KMS-11 (cell line): ENCODE measurements at regions not wholly inside any gene's neighbourhood (a gene's known extent, or its start where the extent isn't known, plus 50 kb on each side); places are given as distances from the start of the nearest gene placed in this dataset.

ENCODE experiments used
- H2AFZ ChIP-seq: fragments of 200-600 bp; sonication (generic); 2 replicates; pipeline ENCODE4 v1.6.1; 2016; ENCODE audit warnings: antibody characterized with exemption, mixed run types, low read depth
- H3K27ac ChIP-seq: fragments of 200-600 bp; sonication (generic); 2 replicates; pipeline ENCODE4 v1.6.1; 2016; ENCODE audit warnings: mild to moderate bottlenecking, mixed run types
- H3K27me3 ChIP-seq: fragments of 200-600 bp; sonication (generic); 2 replicates; pipeline ENCODE4 v1.6.1; 2017; ENCODE audit warnings: mild to moderate bottlenecking, low read depth, mixed run types, moderate library complexity; ENCODE audit not compliant: insufficient read depth
- H3K36me3 ChIP-seq: fragments of 200-600 bp; sonication (generic); 2 replicates; pipeline ENCODE4 v1.6.1; 2017; ENCODE audit warnings: mild to moderate bottlenecking, mixed run types; ENCODE audit not compliant: insufficient read depth
- H3K4me1 ChIP-seq: fragments of 200-600 bp; sonication (generic); 2 replicates; pipeline ENCODE4 v1.6.1; 2016; ENCODE audit warnings: mild to moderate bottlenecking, low read depth, mixed run types; ENCODE audit not compliant: poor library complexity, severe bottlenecking
- H3K4me2 ChIP-seq: fragments of 200-600 bp; sonication (generic); 2 replicates; pipeline ENCODE4 v1.7.0; 2016; ENCODE audit warnings: mild to moderate bottlenecking, mixed run types
- H3K4me3 ChIP-seq: fragments of 200-600 bp; sonication (generic); IDR thresholded peaks from 2 replicates; pipeline ENCODE4 v1.6.1; 2017; ENCODE audit warnings: low read depth, low read length, mixed read lengths; ENCODE audit not compliant: insufficient read depth
- H3K79me2 ChIP-seq: fragments of 200-600 bp; sonication (generic); 2 replicates; pipeline ENCODE4 v1.6.1; 2016; ENCODE audit warnings: low read depth, mixed run types; ENCODE audit not compliant: insufficient read depth
- H3K9ac ChIP-seq: fragments of 200-600 bp; sonication (generic); 2 replicates; pipeline ENCODE4 v1.6.1; 2016; ENCODE audit warnings: mild to moderate bottlenecking, mixed run types
- H4K20me1 ChIP-seq: fragments of 200-600 bp; sonication (generic); 2 replicates; pipeline ENCODE4 v1.6.1; 2016; ENCODE audit warnings: mild to moderate bottlenecking, mixed run types; ENCODE audit not compliant: insufficient read depth
- CTCF ChIP-seq: fragments of 200-600 bp; sonication (generic); conservative IDR thresholded peaks from 2 replicates; pipeline ENCODE4 v1.6.1; 2017; ENCODE audit warnings: low read depth, mild to moderate bottlenecking, antibody characterized with exemption, low read length, moderate library complexity, mixed read lengths

GRCh38 chr4:170671171-170671570, 581.4 kb upstream of the AADAT start:
- H3K27me3 ChIP-seq: no peaks in the 10 kb centered on the region
- no peak for TF ChIP-seq CTCF
- no peaks in the 10 kb centered on the region for H3K79me2 ChIP-seq

DNA sequence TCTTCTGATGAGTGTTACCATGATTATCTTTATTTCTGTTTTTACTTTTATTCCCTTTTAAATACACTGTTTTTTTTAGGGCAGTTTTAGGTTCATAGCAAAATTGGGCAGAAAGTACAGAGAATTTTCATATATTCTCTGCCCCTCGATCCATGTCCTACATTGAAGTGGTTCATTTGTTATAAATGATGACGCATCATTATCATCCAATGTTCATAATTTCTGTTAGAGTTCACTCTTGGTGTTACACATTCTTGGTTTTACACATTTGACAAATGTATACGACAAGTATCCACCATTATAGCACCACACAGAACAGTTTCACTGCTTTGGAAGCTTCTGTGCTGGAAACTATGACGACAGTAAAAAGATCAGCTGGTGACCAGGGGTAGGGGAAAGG, 578.1 kb upstream of the AADAT start:
- no peak overlapping the region for H2AFZ ChIP-seq
- no peak overlapping the region for H3K4me2 ChIP-seq
- H3K27me3 ChIP-seq: no peaks in the 10 kb centered on the region
- H3K79me2 ChIP-seq: no peaks in the 10 kb centered on the region
- no peak overlapping the region for H3K9ac ChIP-seq
- no peaks in the 10 kb centered on the region for H3K4me1 ChIP-seq
- TF ChIP-seq CTCF: no peak
- no peaks in the 10 kb centered on the region for H4K20me1 ChIP-seq
- H3K4me3 ChIP-seq: no peak overlapping the region
- H3K36me3 ChIP-seq: no peaks in the 10 kb centered on the region
- no peak overlapping the region for H3K27ac ChIP-seq

More at GRCh38 chr4:170671171-170671570, 581.4 kb upstream of the AADAT start:
- Histone ChIP-seq H3K36me3 (no peaks in the 10 kb centered on the region), H4K20me1 (no peaks in the 10 kb centered on the region), H3K27ac (no peak overlapping the region), H3K4me2 (no peak overlapping the region), H2AFZ (no peak overlapping the region), H3K4me3 (no peak overlapping the region), H3K9ac (no peak overlapping the region), H3K4me1 (peaks cover 4% of the 10 kb centered on the region)

DNA sequence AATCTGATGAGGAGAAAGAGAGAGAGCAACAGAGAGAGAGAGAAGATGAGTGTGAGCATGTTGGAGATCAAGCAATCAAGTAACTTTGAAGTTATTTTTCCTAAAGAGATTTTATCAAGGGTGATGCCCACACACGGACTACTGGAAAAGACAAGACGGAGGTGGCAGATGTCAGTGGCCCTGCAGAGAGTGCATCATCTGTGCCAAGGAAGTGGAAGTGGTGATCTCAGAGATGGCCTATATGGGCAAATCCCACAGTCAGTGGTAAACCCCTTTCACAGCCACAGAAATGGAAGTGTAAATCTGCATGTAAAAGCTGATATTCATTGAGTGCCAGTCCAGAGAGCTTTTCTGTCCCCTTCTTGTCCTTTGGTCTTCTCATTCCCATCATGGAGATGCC, 577.2 kb upstream of the AADAT start:
- no peaks in the 10 kb centered on the region for H4K20me1 ChIP-seq
- no peaks in the 10 kb centered on the region for H3K79me2 ChIP-seq
- H3K27me3 ChIP-seq: no peaks in the 10 kb centered on the region
- H3K4me2 ChIP-seq: no peak overlapping the region
- H3K27ac ChIP-seq: no peak overlapping the region
- no peaks in the 10 kb centered on the region for H3K4me1 ChIP-seq
- H2AFZ ChIP-seq: no peak overlapping the region
- H3K9ac ChIP-seq: no peak overlapping the region
- H3K4me3 ChIP-seq: no peak overlapping the region
- H3K36me3 ChIP-seq: no peaks in the 10 kb centered on the region
- no peak for TF ChIP-seq CTCF

- Histone ChIP-seq H3K79me2 (no peaks in the 10 kb centered on the region), H2AFZ (no peak overlapping the region), H3K4me3 (no peak overlapping the region), H3K36me3 (no peaks in the 10 kb centered on the region), H3K4me1 (no peaks in the 10 kb centered on the region), H4K20me1 (no peaks in the 10 kb centered on the region), H3K9ac (no peak overlapping the region), H3K4me2 (no peak overlapping the region), H3K27ac (no peak overlapping the region), H3K27me3 (no peaks in the 10 kb centered on the region)
- no peak for TF ChIP-seq CTCF
These were observed 572.5 kb upstream of the AADAT start for GRCh38 chr4:170662250-170662649.
